ENCODE measurements at regions not wholly inside any gene's neighbourhood (a gene's known extent, or its start where the extent isn't known, plus 50 kb on each side); places are given as distances from the start of the nearest gene placed in this dataset.

DNA sequence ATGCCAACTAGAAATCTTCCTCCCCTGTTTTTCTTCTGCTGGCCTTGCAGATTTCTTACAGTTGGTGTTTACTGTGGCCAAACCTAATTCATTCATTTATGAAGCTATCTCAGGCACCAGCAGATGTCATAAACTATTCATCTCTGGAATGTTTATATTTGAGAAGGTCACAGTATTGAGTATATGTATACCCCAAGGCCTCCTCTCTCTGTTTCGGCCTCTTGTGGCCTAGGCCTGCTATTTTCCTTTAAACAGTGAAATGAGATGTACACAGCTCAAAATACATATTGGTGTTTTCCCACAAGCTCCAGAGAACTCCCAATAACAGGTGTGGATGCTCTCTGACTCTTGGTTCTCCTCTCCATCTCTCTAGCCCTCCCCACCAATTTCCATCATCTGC lies 520.7 kb upstream of the CAMK1G start:
- TF ChIP-seq, protein P1, sequence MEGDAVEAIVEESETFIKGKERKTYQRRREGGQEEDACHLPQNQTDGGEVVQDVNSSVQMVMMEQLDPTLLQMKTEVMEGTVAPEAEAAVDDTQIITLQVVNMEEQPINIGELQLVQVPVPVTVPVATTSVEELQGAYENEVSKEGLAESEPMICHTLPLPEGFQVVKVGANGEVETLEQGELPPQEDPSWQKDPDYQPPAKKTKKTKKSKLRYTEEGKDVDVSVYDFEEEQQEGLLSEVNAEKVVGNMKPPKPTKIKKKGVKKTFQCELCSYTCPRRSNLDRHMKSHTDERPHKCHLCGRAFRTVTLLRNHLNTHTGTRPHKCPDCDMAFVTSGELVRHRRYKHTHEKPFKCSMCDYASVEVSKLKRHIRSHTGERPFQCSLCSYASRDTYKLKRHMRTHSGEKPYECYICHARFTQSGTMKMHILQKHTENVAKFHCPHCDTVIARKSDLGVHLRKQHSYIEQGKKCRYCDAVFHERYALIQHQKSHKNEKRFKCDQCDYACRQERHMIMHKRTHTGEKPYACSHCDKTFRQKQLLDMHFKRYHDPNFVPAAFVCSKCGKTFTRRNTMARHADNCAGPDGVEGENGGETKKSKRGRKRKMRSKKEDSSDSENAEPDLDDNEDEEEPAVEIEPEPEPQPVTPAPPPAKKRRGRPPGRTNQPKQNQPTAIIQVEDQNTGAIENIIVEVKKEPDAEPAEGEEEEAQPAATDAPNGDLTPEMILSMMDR (conservative IDR thresholded peaks at IDR 0.05; ENCODE audit: low read length) = no peak
- TF ChIP-seq EZH2phosphoT487 (IDR thresholded peaks at IDR 0.05; ENCODE audit: borderline replicate concordance) = no peak
- H3K4me2 ChIP-seq (ENCODE audit: low read depth, low read length, poor library complexity, severe bottlenecking) = no peak overlapping the region
- no peaks in the 10 kb centered on the region for H3K4me1 ChIP-seq (ENCODE audit: insufficient read depth, low read length, poor library complexity, severe bottlenecking)

DNA sequence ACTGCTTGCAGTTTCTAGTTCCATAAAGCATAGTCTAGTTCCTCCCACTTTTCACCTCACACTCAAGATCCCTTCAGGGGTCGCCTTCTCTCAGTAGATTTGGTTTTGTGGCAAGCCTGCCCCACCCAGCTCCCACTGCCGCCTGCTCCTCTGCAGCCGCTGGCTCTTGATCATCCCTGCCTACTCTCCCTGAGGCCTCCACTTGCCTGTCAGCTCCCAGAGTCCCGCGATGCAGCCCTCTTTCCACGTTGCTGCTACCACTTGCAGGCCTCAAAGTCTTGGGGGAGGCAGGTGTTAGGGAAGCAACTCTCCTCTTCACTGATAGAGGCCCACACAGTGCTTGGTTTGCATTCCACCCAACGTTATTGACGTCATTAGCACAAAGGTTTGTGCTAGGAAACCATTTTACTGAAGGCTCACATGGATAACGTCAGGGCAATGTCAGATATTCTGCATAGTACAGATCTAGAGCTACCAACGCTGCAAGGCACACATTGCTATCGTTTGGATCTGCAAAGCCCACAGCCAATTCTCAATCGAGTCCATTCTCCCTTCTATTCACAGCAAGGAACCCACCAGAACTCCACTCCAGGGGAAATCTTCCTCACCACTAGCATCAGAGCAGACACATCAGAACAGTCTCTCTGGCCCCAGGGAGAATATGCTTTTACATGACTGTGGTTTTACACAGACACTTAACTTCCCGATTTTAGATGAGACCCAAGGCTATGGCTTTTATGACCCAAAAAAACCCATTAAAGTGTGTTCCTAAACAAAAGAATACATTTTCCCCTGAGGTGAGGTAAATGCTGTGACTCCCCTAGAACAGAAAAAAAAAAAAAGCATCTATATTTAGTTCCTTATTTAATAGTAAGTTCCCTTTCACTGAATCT lies 519.5 kb upstream of the CAMK1G start:
- no peak overlapping the region for H3K4me3 ChIP-seq (ENCODE audit: low read length, poor library complexity, severe bottlenecking)
- no peak overlapping the region for H3K9ac ChIP-seq (ENCODE audit: low read depth, low read length, poor library complexity, severe bottlenecking)
- no peak overlapping the region for H3K4me2 ChIP-seq (ENCODE audit: low read depth, low read length, poor library complexity, severe bottlenecking)
- H3K4me1 ChIP-seq (ENCODE audit: insufficient read depth, low read length, poor library complexity, severe bottlenecking) = no peaks in the 10 kb centered on the region
- H3K9me2 ChIP-seq (replicated peaks; ENCODE audit: low read depth, low read length) = no peaks in the 10 kb centered on the region
- H3K27me3 ChIP-seq (ENCODE audit: insufficient read depth, low read length, poor library complexity, severe bottlenecking) = no peaks in the 10 kb centered on the region
- no peaks in the 10 kb centered on the region for H3K36me3 ChIP-seq (ENCODE audit: insufficient read depth, low read length)
- H3K79me2 ChIP-seq (ENCODE audit: insufficient read depth, low read length) = no peaks in the 10 kb centered on the region
- no peak overlapping the region for H2AFZ ChIP-seq (ENCODE audit: low read length)
- no peaks in the 10 kb centered on the region for H3K9me3 ChIP-seq (ENCODE audit: insufficient read depth, low read depth, low read length)
- H4K20me1 ChIP-seq (ENCODE audit: insufficient read depth, low read length, poor library complexity, severe bottlenecking) = no peaks in the 10 kb centered on the region
- no peaks in the 10 kb centered on the region for H3F3A ChIP-seq (ENCODE audit: low read depth)
- TF ChIP-seq EZH2phosphoT487 (IDR thresholded peaks at IDR 0.05; ENCODE audit: borderline replicate concordance) = no peak
- TF ChIP-seq, protein P1 (conservative IDR thresholded peaks at IDR 0.05; ENCODE audit: low read length) = no peak

More for the DNA sequence above, 520.7 kb upstream of the CAMK1G start:
- no peaks in the 10 kb centered on the region for H3K27me3 ChIP-seq (ENCODE audit: insufficient read depth, low read length, poor library complexity, severe bottlenecking)
- no peaks in the 10 kb centered on the region for H4K20me1 ChIP-seq (ENCODE audit: insufficient read depth, low read length, poor library complexity, severe bottlenecking)
- H3K9me3 ChIP-seq (ENCODE audit: insufficient read depth, low read depth, low read length) = no peaks in the 10 kb centered on the region
- H3K79me2 ChIP-seq (ENCODE audit: insufficient read depth, low read length) = no peaks in the 10 kb centered on the region
- no peak overlapping the region for H3K4me3 ChIP-seq (ENCODE audit: low read length, poor library complexity, severe bottlenecking)
- H3K9ac ChIP-seq (ENCODE audit: low read depth, low read length, poor library complexity, severe bottlenecking) = no peak overlapping the region
- no peaks in the 10 kb centered on the region for H3F3A ChIP-seq (ENCODE audit: low read depth)
- H3K36me3 ChIP-seq (ENCODE audit: insufficient read depth, low read length) = no peaks in the 10 kb centered on the region
- H2AFZ ChIP-seq (ENCODE audit: low read length) = no peak overlapping the region
- H3K9me2 ChIP-seq (replicated peaks; ENCODE audit: low read depth, low read length) = no peaks in the 10 kb centered on the region

DNA sequence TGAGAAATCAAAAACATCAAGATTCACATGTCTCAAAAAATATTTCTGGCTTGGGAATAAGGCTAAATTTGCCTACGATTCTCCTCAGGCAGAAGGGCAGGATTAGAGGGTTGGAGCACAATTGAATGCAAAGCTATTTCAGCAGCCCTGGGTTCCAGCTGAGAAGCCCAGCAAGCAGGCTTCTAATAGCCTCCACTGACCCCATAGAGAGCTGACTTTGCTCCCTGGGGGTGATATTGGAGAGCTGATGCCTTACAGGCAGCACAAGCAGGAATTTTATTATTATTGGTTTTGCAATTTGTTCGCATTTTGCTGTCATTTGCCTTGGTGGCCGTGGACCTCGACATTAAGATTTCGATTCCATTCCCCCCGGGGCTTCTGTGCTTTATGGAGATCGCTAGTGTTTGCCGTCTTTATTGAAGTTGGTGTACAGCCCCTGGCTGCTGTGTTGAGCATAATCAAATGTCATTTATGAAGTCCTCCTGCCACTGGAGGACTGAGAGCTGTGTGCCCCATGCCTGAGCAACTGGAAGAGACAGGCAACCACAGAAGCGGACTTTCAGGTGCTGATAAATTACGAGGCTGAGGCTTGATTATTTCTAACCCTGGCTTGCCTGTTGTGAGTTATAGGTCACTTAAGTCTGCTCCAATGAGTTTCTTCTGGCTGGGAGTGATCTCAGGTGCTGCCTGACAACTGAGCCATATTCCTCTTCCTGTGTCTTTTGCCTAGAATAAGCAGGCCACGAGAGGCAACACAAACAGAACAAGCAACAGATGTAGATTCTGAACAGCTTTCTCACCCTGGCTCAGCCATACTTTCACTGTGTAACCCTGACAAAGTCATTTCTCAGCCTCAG lies 518.4 kb upstream of the CAMK1G start:
- H3K9me3 ChIP-seq (ENCODE audit: insufficient read depth, low read depth, low read length) = no peaks in the 10 kb centered on the region
- H3K27me3 ChIP-seq (ENCODE audit: insufficient read depth, low read length, poor library complexity, severe bottlenecking) = no peaks in the 10 kb centered on the region
- H3K79me2 ChIP-seq (ENCODE audit: insufficient read depth, low read length) = no peaks in the 10 kb centered on the region
- TF ChIP-seq, protein P1 (conservative IDR thresholded peaks at IDR 0.05; ENCODE audit: low read length) = no peak
- TF ChIP-seq EZH2phosphoT487 (IDR thresholded peaks at IDR 0.05; ENCODE audit: borderline replicate concordance) = no peak
- H2AFZ ChIP-seq (ENCODE audit: low read length) = no peak overlapping the region
- no peak overlapping the region for H3K9ac ChIP-seq (ENCODE audit: low read depth, low read length, poor library complexity, severe bottlenecking)
- H3K9me2 ChIP-seq (replicated peaks; ENCODE audit: low read depth, low read length) = no peaks in the 10 kb centered on the region
- H3K4me1 ChIP-seq (ENCODE audit: insufficient read depth, low read length, poor library complexity, severe bottlenecking) = no peaks in the 10 kb centered on the region
- no peaks in the 10 kb centered on the region for H4K20me1 ChIP-seq (ENCODE audit: insufficient read depth, low read length, poor library complexity, severe bottlenecking)
- H3K36me3 ChIP-seq (ENCODE audit: insufficient read depth, low read length) = no peaks in the 10 kb centered on the region
- no peak overlapping the region for H3K4me2 ChIP-seq (ENCODE audit: low read depth, low read length, poor library complexity, severe bottlenecking)
- no peak overlapping the region for H3K4me3 ChIP-seq (ENCODE audit: low read length, poor library complexity, severe bottlenecking)
- no peaks in the 10 kb centered on the region for H3F3A ChIP-seq (ENCODE audit: low read depth)

Data from Loucy (cell line).